22Rv1 (cell line): ENCODE measurements at regions not wholly inside any gene's neighbourhood (a gene's known extent, or its start where the extent isn't known, plus 50 kb on each side); places are given as distances from the start of the nearest gene placed in this dataset.

Experiments used
- CTCF ChIP-seq: fragments of 450-650 bp; IDR thresholded peaks from 2 replicates; pipeline ENCODE4 v1.5.1; 2017; ENCODE audit warnings: mild to moderate bottlenecking
- ZFX ChIP-seq: fragments of 450-650 bp; IDR thresholded peaks from 2 replicates; pipeline ENCODE4 v1.6.1; 2017; ENCODE audit warnings: antibody characterized with exemption, borderline replicate concordance

DNA sequence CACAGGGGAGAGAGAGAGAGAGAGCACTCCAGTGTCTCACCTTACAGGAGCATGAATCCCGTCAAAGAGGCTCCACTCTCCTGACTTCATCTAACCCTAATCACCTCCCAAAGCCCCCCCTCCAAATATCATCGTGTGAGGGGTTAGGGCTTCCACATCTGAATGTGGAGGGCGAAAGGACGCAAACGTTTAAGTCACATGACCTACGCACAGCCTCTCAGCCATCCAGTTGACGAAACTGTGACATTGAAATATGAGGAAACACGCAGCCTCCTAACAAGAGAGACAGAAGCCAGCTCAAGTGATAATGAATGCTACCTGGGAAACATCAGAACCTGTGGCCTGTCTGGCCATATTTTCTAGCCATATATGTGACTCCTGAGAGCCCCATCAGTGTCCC is 63.7 kb downstream of the MATN1 start:
- TF ChIP-seq CTCF: no peak
- no peak for TF ChIP-seq ZFX
